HG03064 (cell line): ENCODE measurements at regions not wholly inside any gene's neighbourhood (a gene's known extent, or its start where the extent isn't known, plus 50 kb on each side); places are given as distances from the start of the nearest gene placed in this dataset.
"Not testable (repeated sequence)": the region's sequence is repeated elsewhere in the genome, so short reads cannot be mapped to it uniquely, and the experiment has no call there.

Experiments used
- ATAC-seq: cut with Tn5 transposase; IDR thresholded peaks from one replicate; pipeline ENCODE4 v1.9.1; 2021; ENCODE audit warnings: low read depth; ENCODE audit not compliant: unreplicated experiment

DNA sequence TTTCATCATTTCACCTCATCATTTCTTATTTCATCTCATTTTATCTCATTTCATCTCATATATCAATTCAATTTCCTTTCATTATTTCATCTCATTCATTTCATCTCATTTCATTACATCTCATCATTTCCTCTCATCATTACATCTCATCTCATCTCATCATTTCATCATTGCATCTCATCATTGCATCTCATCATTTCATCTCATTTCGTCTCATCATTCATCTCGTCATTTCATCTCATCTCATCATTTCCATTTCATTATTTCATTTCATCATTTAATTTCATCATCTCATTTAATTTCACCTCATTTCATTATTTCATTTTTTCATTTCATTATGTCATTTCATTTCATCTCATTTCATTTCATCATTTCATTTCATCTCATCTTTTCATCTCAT lies 168.5 kb upstream of the FAM72C start:
- ATAC-seq = not testable (repeated sequence)

DNA sequence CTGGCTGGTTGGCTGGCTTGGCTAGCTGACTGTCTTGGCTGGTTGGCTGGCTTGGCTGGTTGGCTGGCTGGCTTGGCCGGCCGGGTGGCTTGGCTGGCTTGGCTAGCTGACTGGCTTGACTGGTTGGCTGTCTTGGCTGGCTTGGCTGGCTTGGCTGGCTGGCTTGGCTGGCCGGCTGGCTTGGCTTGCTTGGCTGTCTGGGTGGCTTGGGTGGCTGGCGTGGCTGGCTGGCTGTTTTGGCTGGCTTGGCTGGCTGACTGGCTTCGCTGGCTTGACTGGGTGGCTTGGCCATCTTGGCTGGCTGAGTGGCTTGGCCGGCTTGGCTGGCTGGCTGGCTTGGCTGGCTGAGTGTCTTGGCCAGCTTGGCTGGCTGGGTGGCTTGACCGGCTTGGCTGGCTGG lies 133.2 kb upstream of the FAM72C start:
- ATAC-seq = not testable (repeated sequence)

DNA sequence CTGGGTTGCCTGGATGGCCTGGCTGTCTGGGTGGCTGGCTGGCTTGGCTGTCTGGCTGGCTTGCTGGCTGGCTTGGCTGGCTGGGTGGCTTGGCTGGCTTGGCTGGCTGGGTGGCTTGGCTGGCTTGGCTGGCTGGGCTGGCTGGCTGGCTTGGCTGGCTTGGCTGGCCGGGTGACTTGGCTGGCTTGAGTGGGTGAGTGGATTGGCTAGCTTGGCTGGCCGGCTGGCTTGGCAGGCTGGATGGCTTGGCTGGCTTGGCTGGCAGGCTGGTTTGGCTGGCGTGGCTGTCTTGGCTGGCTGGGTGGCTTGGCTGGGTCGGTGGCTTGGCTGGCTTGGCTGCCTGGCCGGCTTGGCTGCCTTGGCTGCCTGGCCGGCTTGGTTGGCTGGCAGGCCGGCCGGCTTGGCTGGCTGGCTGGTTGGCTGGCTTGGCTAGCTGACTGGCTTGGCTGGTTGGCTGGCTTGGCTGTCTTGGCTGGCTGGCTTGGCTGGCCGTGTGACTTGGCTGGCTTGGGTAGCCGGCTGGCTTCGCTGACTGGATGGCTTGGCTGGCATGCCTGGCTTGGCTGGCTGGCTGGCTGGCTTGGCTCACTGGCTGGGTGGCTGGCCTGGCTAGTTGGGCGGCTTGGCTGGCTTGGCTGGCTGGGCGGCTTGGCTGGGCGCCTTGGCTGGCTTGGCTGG lies 132.4 kb upstream of the FAM72C start:
- not testable (repeated sequence) for ATAC-seq

DNA sequence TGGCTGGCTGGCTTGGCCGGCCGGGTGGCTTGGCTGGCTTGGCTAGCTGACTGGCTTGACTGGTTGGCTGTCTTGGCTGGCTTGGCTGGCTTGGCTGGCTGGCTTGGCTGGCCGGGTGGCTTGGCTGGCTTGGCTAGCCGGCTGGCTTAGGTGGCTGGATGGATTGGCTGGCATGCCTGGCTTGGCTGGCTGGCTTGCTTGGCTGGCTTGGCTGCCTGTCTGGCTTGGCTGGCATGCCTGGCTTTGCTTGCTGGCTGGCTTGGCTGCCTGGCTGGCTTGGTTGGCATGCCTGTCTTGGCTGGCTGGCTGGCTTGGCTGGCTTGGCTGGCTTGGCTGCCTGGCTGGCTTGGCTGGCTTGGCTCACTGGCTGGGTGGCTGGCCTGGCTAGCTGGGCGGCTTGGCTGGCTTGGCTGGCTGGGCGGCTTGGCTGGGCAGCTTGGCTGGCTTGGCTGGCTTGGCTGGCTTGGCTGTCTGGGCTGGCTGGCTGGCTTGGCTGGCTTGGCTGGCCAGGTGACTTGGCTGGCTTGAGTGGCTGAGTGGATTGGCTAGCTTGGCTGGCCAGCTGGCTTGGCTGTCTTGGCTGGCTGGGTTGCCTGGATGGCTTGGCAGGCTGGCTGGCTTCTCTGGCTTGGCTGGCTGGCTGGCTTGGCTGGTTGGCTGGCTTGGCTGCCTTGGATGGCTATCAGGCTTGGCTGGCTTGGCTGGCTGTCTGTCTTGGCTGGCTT lies 131.5 kb upstream of the FAM72C start:
- ATAC-seq = not testable (repeated sequence)

DNA sequence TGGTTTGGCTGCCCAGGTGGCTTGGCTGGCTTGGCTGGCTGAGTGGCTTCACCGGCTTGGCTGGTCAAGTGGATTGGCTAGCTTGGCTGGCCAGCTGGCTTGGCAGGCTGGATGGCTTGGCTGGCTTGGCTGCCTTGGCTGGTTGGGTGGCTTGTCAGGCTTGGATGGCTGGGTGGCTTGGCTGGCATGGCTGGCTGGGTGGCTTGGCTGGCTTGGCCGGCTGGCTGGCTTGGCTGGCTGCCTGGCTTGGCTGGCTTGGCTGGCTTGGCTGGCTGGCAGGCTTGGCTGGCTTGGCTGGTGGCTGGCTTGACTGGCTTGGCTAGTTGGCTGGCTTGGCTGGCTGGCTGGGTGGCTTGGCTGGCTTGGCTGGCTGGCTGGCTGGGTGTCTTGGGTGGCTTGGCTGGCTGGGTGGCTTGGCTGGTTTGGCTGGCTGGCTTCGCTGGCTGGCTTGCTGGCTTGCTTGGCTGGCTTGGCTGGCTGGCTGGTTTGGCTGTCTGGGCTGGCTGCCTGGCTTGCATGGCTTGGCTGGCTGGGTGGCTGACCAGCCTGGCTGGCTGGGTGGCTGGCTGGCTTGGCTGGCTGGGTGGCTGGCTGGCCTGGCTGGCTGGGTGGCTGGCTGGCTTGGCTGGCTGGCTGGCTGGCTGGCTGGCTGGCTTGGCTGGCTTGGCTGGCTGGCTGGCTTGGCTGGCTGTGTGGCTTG lies 130.4 kb upstream of the FAM72C start:
- ATAC-seq = not testable (repeated sequence)

DNA sequence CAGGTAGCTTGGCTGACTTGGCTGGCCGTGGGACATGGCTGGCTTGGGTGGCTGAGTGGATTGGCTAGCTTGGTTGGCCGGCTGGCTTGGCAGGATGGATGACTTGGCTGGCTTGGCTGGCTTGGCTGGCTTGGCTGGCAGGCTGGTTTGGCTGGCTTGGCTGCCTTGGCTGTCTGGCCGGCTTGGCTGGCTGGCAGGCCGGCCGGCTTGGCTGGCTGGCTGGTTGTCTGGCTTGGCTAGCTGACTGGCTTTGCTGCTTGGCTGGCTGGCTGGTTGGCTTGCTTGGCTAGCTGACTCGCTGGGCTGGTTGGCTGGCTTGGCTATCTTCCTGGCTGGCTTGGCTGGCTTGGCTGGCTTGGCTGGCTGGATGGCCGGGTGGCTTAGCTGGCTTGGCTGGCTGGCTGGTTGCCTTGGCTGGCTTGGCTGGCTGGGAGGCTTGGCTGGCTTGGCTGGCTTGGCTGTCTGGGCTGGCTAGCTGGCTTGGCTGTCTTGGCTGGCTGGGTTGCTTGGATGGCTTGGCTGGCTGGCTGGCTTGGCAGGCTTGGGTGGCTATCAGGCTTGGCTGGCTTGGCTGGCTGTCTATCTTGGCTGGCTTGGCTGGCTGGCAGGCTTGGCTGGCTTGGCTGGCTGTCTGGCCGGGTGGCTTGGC lies 129.7 kb upstream of the FAM72C start:
- ATAC-seq = no peak

DNA sequence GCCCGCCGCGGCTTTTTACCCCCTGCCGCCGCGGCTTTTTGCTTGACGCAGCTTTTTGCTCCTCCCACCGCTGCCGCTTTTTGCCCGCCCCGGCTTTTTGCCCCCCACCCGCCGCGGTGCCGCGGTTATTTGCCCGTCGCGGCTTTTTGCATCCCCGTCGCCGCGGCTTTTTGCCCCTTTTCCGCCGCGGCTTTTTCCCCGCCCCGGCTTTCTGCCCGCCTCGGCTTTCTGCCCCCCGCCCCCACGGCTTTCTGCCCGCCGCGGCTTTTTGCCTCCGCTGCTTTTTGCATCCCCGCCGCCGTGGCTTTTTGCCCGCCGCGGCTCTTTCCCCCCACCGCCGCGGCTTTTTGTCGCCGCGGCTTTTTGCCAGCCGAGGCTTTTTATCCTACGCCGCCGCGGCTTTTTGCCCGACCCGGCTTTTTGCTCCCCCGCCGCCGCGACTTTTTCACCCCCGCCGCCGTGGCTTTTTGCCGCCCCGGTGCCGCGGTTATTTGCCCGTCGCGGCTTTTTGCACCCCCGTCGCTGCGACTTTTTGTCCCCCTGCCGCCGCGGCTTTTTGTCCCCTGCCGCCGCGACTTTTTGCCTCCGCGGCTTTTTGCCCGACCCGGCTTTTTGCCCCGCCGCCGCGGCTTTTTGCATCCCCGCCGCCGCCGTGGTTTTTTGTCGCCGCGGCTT lies 105.5 kb upstream of the FAM72C start:
- not testable (repeated sequence) for ATAC-seq

DNA sequence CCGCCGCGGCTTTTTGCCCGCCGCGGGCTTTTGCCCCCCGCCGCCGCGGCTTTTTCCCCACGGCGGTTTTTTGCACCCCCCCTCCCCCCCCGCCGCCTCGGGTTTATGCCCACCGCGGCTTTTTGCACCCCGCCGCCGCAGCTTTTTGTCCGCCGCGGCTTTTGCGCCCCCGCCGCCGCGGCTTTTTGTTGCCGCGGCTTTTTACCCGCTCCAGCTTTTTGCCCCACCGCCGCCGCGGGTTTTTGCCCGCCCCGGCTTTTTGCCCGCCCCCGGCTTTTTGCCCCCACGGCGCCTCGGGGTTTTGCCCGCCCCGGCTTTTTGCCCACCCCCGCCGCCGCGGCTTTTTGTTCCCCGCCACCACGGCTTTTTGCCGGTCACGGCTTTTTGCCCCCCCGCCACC lies 104.9 kb upstream of the FAM72C start:
- ATAC-seq = not testable (repeated sequence)

DNA sequence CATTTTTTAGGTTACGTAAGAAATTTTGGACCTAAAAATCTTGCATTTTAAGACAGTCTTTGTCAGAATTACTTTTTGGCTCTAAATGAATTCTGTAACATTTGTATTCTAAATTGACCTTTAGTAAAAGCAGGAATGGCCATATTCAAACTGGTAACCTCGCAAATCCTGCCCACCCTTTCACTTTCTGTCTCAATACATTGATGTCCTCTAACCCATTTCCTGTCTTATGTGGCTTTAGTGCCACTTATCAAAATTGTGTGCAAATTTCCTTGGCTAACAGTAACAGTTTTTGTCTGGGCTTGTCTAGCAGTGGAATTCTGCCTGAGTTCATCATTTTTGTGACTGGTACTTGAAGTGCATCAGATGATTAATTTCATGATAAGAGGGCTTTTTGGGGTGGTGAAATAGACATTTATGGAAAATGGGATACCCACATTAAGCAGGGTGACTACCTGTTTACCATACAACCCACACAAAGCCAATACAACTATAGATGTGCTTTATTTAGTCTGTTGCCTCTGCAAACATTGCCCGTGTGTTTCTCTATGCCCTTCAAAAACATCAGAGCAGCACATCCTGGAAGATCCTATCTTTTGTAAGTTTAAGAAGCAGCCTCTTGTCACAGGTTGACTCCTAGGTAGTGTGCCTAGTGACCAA lies 98.7 kb upstream of the FAM72C start:
- ATAC-seq = not testable (repeated sequence)

DNA sequence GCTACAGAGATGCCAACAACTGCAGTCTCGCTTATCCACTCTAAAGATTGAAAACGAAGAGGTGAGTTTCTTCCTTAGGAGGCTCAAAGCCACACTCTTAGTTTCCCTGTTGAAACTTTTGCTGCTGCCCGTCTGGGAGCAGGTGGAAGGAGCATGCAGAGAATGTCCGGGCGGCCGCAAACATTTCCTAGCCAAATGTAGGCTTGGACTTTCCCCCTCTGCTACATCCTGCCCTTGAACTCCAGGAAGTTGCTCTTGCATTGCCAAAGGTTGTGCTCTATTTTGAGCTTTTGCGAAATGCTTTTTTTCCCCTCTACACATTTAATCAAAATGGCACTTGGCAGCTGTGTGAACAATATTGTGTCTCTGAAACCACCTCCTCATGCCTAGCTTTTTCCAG lies 95.3 kb upstream of the FAM72C start:
- ATAC-seq = not testable (repeated sequence)

DNA sequence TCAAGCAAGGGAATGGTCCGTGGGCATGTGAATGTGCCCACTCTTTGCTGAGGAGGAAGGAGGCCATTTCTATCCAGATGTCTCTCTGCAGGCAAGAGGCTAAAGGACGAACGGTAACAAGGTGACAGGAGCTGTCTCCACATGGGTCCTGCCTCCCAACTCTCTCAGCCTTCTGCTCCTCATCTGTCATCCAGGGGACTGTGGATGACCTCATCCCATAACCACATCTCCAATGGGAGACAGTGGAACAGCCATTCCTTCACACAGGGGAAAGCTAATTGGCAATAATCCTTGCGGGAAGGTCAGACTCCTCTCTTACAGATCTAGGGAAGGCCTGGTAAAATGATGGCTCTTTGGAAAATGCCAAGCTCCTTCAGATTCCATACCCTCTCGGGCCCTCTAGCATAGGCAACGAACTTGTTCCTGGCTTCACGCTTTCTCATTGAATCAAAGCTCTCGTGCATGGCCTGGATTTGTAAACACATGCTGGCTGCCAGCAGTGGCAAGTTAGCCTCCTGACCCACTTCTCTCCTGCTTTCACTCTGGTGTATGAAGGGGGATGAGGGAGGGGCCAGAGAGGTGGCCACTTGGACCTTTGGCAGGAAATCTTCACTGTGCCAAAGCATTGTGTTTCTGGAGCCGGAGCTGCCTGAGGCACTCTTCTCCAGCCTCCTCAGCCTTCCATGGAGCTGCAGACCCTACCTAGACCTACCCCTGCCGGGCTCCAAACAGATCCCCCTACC lies 94.5 kb upstream of the FAM72C start:
- ATAC-seq = not testable (repeated sequence)

DNA sequence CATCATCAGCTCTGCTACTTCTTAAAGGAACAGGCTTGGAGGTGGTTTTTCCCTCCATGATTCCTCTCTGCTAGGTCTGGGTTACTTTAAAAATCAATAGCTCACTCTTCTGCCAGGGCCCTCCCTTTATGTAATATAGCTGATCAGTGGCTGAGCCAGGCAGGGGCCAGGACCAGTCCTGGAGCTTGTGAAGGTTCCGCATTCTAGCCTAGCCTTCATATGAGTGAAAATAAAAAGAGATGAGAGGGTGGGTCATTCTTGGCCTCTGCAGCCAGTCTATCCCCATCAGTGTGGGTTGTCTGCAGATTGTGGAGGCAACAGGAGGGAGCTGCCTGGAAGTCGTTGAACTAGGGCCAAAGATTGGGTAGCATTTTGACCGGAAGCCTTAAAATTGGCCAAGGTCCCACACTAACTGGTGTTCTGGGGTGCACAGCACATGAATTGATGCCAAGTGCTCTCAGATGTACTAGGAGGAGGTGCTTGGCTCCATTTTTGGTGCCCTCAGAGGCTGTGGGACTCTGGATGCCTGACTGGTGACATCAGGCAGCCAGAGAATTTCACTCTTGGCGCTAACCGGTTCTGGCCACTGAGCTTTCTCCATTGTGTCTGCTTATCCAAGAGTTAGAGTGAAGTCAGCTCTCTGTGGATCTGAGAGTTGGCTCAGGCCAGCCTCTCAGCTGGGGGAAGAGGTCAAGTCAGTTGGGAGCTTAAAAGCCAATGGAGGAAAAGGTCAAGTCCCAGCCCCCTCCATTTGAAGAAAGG lies 93.7 kb upstream of the FAM72C start:
- not testable (repeated sequence) for ATAC-seq

DNA sequence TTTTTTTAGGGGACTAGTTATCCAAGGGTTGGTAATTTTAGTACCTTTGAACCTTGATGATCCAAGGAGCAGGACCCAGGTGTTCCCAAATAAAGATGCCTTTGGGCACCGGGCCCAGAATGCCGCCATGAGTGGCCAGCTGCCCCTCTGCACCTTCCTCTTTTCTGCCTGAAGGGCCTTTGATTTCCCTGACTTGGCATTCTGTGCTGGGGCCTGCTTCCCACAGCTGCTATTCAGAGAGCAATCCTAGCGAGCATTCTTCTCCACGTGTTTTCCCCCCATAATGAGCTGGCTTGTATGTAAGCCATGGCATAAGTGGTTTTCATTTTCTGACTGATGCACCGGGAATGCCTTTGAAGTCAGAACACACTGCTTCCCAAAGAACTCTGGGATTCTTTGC lies 77.6 kb upstream of the FAM72C start:
- ATAC-seq = not testable (repeated sequence)

DNA sequence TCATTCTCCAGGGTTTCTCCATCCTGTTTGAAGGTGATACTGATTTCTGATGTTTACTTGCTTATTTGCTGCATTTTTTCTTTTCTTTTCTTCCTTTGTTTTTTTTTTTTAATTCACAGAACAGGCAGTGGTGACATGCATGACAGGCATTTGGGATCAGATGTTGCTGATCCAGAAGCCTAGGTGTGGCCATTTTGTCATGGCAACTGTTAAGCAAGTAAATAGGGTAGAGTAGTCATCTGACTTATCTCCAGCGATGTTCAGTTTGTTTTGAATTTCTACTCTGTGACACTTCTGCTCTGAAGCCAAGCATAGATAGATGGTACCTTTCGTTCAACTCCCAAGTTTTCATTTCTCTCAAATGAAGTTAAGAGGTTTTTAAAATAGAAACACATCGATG lies 74.9 kb upstream of the FAM72C start:
- not testable (repeated sequence) for ATAC-seq

DNA sequence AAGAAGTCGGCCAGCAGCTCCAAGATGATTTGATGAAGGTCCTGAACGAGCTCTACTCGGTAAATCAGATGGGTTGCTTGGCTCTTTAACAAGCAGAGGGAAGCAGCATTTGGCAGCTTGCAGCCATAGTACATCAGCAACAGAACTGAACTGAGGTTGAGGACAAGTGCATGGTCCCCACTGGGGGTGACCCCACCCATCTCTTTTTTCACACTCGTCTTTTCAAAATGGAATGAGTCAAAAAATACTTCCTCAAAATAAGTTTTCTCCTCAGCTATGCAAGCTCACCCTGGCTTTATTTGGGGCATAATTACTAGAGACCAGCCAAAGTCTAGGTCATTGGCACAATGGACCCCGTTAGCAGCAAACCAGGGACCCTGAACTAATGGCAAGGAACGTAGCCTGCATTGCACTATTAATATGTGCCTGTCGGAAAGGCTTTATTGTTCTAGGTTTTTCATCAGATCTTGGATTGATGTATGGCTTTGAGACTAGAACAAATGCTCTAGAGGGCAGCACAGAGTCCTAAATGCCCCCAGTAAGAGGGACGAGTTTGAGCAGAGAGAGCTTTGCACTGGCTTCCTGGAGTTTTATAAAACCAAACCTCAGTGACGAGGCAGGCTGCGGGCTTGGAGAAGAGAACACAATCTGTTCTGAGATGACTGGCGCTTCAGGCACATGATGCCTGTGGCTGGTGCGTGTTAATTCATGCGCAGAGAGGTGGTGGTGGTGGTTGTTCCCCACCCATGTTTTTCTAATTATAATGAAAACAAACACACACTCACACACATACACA lies 74.2 kb upstream of the FAM72C start:
- not testable (repeated sequence) for ATAC-seq

DNA sequence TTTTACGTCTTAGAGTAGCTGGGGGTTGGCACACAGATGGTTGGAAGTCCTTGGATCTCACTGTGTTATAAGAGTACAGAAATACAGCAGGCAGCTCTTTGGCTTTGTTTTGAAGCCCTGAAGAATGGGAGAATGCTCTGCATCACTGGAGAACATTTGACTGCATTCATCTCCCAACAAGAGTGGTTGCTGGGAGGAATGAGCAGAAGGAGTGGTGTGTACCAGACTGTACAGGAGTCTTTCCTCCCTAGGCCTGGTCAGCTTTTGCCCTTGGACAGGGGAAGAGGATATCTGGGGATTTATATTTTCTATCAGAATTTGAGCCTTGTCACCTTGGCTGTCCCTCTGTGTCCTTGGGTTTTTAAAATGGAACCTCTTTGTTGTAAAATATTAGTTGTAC lies 70.5 kb upstream of the FAM72C start:
- ATAC-seq = not testable (repeated sequence)

DNA sequence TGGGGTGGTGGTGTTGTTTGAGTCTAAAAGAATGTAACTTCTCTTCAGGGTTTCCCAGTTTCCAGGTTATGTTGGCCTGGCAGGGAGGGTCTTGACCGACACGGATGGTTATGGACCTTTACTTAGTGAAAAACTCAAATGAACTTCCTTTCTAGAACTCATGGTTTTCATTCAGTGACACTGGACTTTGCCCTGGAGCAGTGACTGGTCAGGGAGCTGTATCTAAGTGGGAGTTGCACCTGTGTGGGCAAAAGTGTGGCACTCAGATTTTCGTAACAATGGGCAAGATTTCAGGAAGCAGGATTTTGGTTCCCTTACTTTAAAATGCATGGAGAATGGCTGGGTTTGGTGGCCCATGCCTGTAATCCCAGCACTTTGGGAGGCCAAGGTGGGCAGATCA lies 68.5 kb upstream of the FAM72C start:
- ATAC-seq = not testable (repeated sequence)

DNA sequence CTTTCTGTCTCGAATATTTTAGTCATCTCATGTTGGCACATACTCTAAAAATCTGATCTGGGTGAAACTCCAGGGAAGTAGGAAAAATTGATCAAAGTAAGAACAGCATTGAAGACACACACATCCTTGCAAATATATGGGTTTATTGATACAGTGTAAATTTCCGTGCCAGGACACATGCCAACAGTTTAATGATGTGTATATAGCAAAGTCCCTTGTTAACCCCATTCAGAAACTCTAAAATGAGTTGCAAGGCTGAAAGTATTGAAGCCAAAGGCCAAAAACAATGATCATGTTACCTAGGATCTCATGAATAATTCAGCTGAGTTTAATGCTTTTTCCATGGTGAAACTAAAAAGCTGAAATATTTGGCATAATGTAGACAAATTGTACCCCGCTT lies 62.3 kb upstream of the FAM72C start:
- ATAC-seq = not testable (repeated sequence)
